ENCODE measurements at regions not wholly inside any gene's neighbourhood (a gene's known extent, or its start where the extent isn't known, plus 50 kb on each side); places are given as distances from the start of the nearest gene placed in this dataset.
"Not testable (repeated sequence)": the region's sequence is repeated elsewhere in the genome, so short reads cannot be mapped to it uniquely, and the experiment has no call there.

- DNase-seq: no peak
Observed at GRCh38 chr3:110015231-110015963, 678.1 kb upstream of the DPPA4 start.

GRCh38 chr3:110016235-110016815, 679.0 kb upstream of the DPPA4 start:
- no peak for DNase-seq

- DNase-seq: no peak
Observed at GRCh38 chr3:110017304-110017703, 680.0 kb upstream of the DPPA4 start.

GRCh38 chr3:110021659-110022058, 684.3 kb upstream of the DPPA4 start:
- no peak for DNase-seq

GRCh38 chr3:110023022-110023421, 685.7 kb upstream of the DPPA4 start:
- DNase-seq: not testable (repeated sequence)

GRCh38 chr3:110026421-110026820, 689.1 kb upstream of the DPPA4 start:
- no peak for DNase-seq

GRCh38 chr3:110027446-110028080, 690.2 kb upstream of the DPPA4 start:
- DNase-seq: no peak

- no peak for DNase-seq
Observed at GRCh38 chr3:110031975-110032374, 694.6 kb upstream of the DPPA4 start.

- no peak for DNase-seq
Observed at GRCh38 chr3:110059431-110059830, 722.1 kb upstream of the DPPA4 start.

- DNase-seq: no peak
Observed at GRCh38 chr3:110062716-110063115, 725.4 kb upstream of the DPPA4 start.

GRCh38 chr3:110063178-110063577, 725.8 kb upstream of the DPPA4 start:
- DNase-seq: no peak

- no peak for DNase-seq
Observed at GRCh38 chr3:110066206-110066605, 728.9 kb upstream of the DPPA4 start.

- DNase-seq: no peak
Observed at GRCh38 chr3:110067527-110067926, 730.2 kb upstream of the DPPA4 start.

- DNase-seq: no peak
Observed at GRCh38 chr3:110069761-110070160, 732.4 kb upstream of the DPPA4 start.

GRCh38 chr3:110070161-110070916, 733.0 kb upstream of the DPPA4 start:
- DNase-seq: no peak

- DNase-seq: no peak
Observed at GRCh38 chr3:110074095-110074494, 736.7 kb upstream of the DPPA4 start.

GRCh38 chr3:110077093-110077492, 739.7 kb upstream of the DPPA4 start:
- DNase-seq: no peak

GRCh38 chr3:110093411-110093810, 756.1 kb upstream of the DPPA4 start:
- DNase-seq: no peak

- DNase-seq: no peak
Observed at GRCh38 chr3:110093812-110094401, 756.6 kb upstream of the DPPA4 start.

GRCh38 chr3:110099711-110100110, 762.4 kb upstream of the DPPA4 start:
- no peak for DNase-seq

GRCh38 chr3:110101361-110101760, 764.0 kb upstream of the DPPA4 start:
- DNase-seq: no peak

- DNase-seq: no peak
Observed at GRCh38 chr3:110106805-110107204, 769.5 kb upstream of the DPPA4 start.

GRCh38 chr3:110123946-110124345, 786.6 kb upstream of the DPPA4 start:
- DNase-seq: no peak
